GM19463 (cell line): ENCODE measurements at regions not wholly inside any gene's neighbourhood (a gene's known extent, or its start where the extent isn't known, plus 50 kb on each side); places are given as distances from the start of the nearest gene placed in this dataset.

Experiments
- ATAC-seq: cut with Tn5 transposase; IDR thresholded peaks from one replicate; pipeline ENCODE4 v1.9.1; 2021; ENCODE audit warnings: mild to moderate bottlenecking, moderate library complexity; ENCODE audit not compliant: unreplicated experiment

DNA sequence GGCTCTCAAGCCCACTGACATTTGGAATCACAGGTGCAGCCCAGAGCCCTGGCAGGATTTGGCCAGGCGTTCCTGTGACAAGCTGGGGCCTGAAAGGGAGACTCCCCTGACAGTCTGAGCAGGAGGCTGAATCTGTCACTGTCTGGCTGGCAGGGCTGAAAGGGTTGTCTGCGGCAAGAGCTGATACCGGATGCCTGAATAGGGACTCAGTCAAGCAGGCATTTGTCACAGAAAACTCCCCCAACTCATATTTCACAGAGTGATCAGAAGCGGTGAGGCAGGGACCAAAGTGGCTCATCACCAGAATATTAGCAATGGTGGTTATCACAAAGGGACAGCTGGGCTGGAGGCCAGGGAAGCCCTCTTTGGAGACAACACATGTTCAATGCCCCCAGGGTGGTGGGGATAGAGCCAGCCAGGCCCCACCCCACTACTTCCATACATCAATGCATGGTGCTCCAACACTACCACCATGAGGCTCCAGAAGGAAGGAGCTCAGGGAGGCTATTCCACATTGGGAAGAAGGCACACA, 295.5 kb downstream of the DTWD2 start:
- ATAC-seq = no peak

GRCh38 chr5:118687661-118688621, 300.4 kb downstream of the DTWD2 start:
- peak; percentile 46 for ATAC-seq

DNA sequence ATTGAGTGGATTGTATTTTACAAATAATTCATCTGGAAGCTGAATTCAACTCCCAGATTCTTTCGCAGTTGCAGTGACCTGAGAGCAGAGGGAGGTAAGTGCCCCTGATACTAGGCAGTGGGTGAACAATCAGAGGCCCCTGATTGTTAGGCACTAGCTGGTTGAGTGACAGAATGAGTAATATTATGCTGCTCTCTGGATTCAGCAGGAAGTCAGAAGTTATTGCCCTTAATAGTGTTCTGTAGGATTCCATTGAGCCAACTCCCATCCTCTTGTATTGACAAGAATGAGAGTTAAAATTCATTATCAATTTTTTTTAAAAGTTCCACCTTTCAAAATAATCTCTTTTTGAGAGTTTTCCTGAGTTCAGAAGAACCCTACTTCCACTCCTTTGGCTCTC, 301.2 kb downstream of the DTWD2 start:
- ATAC-seq = no peak

DNA sequence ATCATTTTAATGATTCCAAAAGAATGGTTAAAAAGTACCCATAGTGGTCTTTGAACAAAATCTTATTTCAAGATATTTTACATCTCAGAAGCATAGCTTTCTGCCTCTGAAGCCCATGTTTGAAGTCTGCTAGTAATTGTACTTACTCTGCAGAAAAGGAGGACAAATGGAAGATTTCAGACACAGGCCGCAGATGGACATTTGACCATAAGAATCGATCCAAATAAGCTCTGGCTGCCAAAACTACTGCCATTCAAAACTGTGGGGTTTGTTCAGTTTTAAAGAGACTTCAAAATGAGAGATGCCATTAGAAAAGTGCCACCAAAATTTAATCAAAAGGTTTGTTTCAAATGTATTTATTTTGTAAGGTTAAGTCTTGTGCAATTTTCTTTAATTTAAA, 306.7 kb downstream of the DTWD2 start:
- no peak for ATAC-seq

- ATAC-seq = no peak
These were observed 308.9 kb downstream of the DTWD2 start for GRCh38 chr5:118679264-118679940.

- ATAC-seq = no peak
These were observed 309.6 kb downstream of the DTWD2 start for GRCh38 chr5:118678746-118679145.

- ATAC-seq = no peak
These were observed 313.1 kb downstream of the DTWD2 start for GRCh38 chr5:118675247-118675646.

- no peak for ATAC-seq
These were observed 330.8 kb downstream of the DTWD2 start for GRCh38 chr5:118657576-118657975.

DNA sequence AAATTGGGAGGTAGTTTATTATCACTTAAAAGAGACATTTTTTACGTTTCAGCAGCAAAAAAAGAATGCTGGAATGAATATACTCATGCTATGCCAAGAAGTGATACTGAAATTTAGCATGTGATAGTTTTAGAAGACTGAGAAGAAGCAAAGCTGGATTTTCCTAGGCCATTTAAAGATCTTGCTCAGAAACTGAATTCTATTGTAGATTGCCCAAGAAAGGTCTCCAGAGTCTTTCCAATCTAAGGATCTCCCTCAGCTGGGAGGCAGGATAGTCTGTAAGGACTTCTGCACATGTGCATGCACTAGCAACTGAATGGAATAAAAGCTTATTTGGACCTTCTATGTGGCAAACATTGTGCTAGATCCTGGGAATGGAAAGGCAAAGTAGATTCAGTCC, 334.5 kb downstream of the DTWD2 start:
- no peak for ATAC-seq

DNA sequence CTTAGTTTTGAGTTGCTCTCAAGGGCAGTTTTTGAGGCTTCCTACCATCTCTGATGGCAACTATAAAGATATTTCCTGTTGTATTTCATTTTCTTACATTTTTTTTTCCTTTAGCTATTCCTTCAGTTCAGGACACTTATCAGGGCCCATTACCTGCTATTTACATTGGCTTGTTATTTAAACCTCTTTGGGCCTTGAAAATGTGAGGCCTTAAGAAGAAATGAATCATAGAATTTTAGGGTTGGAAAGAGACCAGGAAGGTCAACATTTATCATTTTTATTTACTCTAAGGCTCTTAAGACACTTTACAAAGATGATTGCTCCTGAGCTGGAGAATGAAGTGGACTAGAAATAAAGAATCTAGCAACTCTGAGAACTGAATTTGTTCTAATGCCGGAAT, 335.2 kb downstream of the DTWD2 start:
- ATAC-seq = no peak

DNA sequence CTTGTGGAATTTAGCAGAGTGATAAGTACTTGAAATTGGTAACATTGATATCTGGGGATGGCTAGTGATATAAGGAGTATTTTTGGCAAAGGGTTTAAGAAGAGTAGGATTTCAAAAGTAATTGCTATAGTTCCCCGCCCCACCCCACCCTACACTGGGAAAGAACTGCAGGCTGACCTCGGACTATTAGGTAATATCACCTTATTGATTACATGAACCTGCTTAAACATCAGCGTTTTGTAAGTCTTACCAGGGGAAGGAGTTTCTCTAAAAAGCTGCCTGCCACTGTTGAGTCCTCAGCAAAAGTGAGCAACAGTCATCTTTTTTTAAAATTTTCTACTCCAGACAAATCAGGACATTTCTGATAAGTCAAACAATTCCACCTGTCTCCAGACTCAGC, 337.3 kb downstream of the DTWD2 start:
- no peak for ATAC-seq

DNA sequence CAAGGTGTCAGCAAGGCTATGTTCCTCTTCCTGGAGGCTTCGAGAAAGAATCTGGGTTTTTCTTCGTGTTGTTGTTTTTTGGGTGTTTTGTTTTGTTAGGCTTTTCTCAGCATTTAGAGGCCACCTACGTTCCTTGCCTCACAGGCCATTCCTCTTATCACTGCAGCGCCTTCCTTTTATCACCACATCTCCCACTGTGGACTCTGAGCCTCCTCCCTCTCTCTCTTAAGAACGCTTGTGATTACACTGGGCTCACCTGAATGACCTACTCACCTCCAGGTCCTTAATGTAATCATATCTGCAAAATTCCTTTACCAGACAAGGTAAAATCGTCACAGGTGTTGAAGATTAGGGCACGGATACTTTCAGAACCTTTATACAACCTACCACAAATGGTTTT, 340.8 kb downstream of the DTWD2 start:
- no peak for ATAC-seq

DNA sequence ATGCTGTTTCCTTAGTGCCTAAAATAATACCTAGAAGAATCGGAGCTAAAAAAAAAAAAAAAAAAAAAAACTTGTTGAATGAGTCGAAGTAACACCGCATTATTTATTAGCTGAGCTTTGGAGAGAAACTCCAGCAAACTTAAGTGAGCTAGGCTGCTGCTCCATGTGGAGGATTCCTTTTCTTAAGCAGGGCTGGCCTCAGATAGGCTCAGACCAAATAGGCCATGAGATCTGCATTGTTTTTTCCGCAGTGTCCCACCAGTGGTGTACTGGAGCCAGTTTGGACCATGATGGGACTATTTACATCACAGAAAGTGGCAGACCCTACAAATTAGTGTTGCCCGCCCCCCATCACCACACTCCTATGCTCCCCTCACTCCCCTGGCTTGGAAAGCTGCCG, 341.4 kb downstream of the DTWD2 start:
- ATAC-seq = no peak

DNA sequence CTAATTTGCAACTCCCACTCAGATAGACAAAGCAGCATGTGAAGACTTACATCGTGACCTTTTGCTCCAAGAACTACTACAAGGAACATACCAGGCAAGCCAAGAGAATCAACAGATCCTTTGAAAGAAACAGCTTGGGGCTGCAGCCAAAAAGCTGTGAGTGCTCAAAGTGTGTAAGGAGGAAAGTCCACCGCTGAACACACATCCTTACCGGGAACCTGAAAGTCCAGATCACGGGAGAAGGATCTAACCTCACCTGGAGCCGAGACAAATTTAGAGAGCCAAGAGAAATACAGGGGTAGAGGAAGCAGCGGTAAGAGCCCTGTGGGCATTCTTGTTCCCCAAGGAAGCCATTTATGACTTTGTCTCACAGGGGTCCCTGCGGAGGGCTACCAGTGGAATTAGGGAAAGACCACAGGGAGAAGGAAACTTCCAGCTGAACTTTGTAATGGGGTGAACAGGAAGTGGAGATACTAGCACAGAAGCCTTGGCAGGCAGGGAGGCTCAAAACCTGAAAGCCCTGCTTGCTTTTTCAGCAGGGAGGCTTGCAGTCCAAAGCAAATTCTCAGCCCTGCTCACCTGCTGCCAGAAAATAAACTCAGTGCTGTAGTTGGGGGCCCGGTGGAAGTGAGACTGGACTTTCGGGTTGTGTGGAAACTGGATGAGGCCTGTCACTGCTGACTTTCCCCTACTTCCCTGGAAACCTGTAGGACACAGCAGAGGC, 350.2 kb downstream of the DTWD2 start:
- ATAC-seq = no peak

GRCh38 chr5:118628660-118629354, 359.5 kb downstream of the DTWD2 start:
- no peak for ATAC-seq

GRCh38 chr5:118620233-118620632, 368.1 kb downstream of the DTWD2 start:
- no peak for ATAC-seq

GRCh38 chr5:118619823-118620222, 368.5 kb downstream of the DTWD2 start:
- ATAC-seq = no peak

- no peak for ATAC-seq
These were observed 372.1 kb downstream of the DTWD2 start for GRCh38 chr5:118616281-118616680.

DNA sequence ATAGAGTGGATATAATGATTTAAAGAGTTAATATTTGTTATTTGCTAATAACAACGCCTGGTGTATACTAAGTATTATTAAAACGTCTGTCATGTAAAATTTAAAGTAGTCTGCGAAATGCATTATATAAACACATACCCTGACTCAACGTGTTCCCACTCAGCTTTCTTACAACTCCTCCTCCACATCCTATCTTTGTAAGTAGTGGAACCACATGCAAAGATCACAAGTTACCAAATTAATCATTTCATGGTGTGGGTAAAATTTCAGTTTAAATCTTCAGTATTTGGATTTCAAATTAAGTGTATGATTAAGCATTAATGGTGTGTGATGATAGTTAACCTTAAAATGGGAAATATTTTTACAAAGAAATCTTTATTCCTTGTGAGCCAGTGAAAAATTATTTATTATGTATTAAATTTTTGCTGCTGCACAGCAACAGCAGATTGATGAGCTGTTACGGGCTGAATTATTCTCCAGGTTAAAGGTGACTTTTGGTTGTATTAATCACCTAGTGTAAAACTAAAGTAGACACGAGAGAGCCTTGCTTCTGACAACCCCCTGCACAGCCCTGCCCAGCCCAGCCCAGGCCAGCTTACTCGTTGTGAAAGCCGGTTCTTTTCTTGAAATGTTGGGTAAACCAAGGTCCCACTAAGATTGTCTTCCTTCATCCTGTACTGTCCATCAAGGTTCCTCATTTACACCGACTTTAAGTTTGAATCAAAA, 373.5 kb downstream of the DTWD2 start:
- no peak for ATAC-seq

GRCh38 chr5:118611332-118611945, 376.9 kb downstream of the DTWD2 start:
- no peak for ATAC-seq
